NCI-H2107 treated with DMSO at 0.1 percent for 48 hours (cell line): ENCODE measurements at regions not wholly inside any gene's neighbourhood (a gene's known extent, or its start where the extent isn't known, plus 50 kb on each side); places are given as distances from the start of the nearest gene placed in this dataset.

Experiments used
- DNase-seq: peaks from one replicate; lab custom pipeline; 2025; ENCODE audit not compliant: unreplicated experiment; lab: John Stamatoyannopoulos, UW

GRCh38 chr9:89985068-89985467 is 380.3 kb downstream of the GADD45G start:
- no peak for DNase-seq

- DNase-seq, result no peak
Measured at GRCh38 chr9:89986190-89986589, 381.4 kb downstream of the GADD45G start.

- no peak for DNase-seq
Measured at GRCh38 chr9:89988458-89988857, 383.6 kb downstream of the GADD45G start.

GRCh38 chr9:89991204-89991790 is 386.5 kb downstream of the GADD45G start:
- DNase-seq, result no peak

- peak; percentile 39 for DNase-seq
Measured at GRCh38 chr9:89992326-89993198, 387.8 kb downstream of the GADD45G start.

- DNase-seq, result no peak
Measured at GRCh38 chr9:89993678-89994630, 389.1 kb downstream of the GADD45G start.

- DNase-seq, result no peak
Measured at GRCh38 chr9:89994988-89995613, 390.3 kb downstream of the GADD45G start.

GRCh38 chr9:89996116-89996515 is 391.3 kb downstream of the GADD45G start:
- peak; percentile 58 for DNase-seq

- DNase-seq, result no peak
Measured at GRCh38 chr9:89996773-89997172, 392.0 kb downstream of the GADD45G start.

- no peak for DNase-seq
Measured at GRCh38 chr9:89998633-89999032, 393.8 kb downstream of the GADD45G start.

- no peak for DNase-seq
Measured at GRCh38 chr9:89999176-89999533, 394.3 kb downstream of the GADD45G start.

- peak; percentile 83 for DNase-seq
Measured at GRCh38 chr9:89999534-90000370, 394.9 kb downstream of the GADD45G start.

GRCh38 chr9:90000925-90001324 is 396.1 kb downstream of the GADD45G start:
- peak; percentile 40 for DNase-seq

GRCh38 chr9:90001747-90002146 is 396.9 kb downstream of the GADD45G start:
- DNase-seq, result no peak

- peak; percentile 35 for DNase-seq
Measured at GRCh38 chr9:90002397-90003271, 397.8 kb downstream of the GADD45G start.

GRCh38 chr9:90005388-90005787 is 400.6 kb downstream of the GADD45G start:
- no peak for DNase-seq

- DNase-seq, result no peak
Measured at GRCh38 chr9:90007516-90008440, 403.0 kb downstream of the GADD45G start.

GRCh38 chr9:90009447-90009846 is 404.6 kb downstream of the GADD45G start:
- DNase-seq, result no peak
